ENCODE measurements at regions not wholly inside any gene's neighbourhood (a gene's known extent, or its start where the extent isn't known, plus 50 kb on each side); places are given as distances from the start of the nearest gene placed in this dataset.

- Histone ChIP-seq H3K4me1 (no peaks in the 10 kb centered on the region), H3K9me3 (no peaks in the 10 kb centered on the region)
These were observed 131.0 kb upstream of the TARS1 start for GRCh38 chr5:33309536-33310345.

GRCh38 chr5:33310451-33310850, 130.3 kb upstream of the TARS1 start:
- H3K9me3 ChIP-seq, result no peaks in the 10 kb centered on the region
- H3K4me3 ChIP-seq (ENCODE audit: low read depth, low read length), result no peak overlapping the region
- no peaks in the 10 kb centered on the region for H3K4me1 ChIP-seq
- no peaks in the 10 kb centered on the region for H3K27me3 ChIP-seq
- H3K36me3 ChIP-seq, result no peaks in the 10 kb centered on the region
- no peak for DNase-seq
- no peak for TF ChIP-seq CTCF (IDR thresholded peaks at IDR 0.05; ENCODE audit: low read depth, low read length)

More at GRCh38 chr5:33309536-33310345, 131.0 kb upstream of the TARS1 start:
- H3K27me3 ChIP-seq, result no peaks in the 10 kb centered on the region
- no peak for TF ChIP-seq CTCF (IDR thresholded peaks at IDR 0.05; ENCODE audit: low read depth, low read length)
- DNase-seq, result no peak
- no peaks in the 10 kb centered on the region for H3K36me3 ChIP-seq
- no peak overlapping the region for H3K4me3 ChIP-seq (ENCODE audit: low read depth, low read length)

- DNase-seq, result no peak
- TF ChIP-seq CTCF (IDR thresholded peaks at IDR 0.05; ENCODE audit: low read depth, low read length), result no peak
- Histone ChIP-seq H3K4me3 (ENCODE audit: low read depth, low read length) (no peak overlapping the region), H3K4me1 (no peaks in the 10 kb centered on the region), H3K9me3 (no peaks in the 10 kb centered on the region), H3K36me3 (no peaks in the 10 kb centered on the region), H3K27me3 (no peaks in the 10 kb centered on the region)
These were observed 128.9 kb upstream of the TARS1 start for GRCh38 chr5:33311893-33312292.

- Histone ChIP-seq H3K36me3 (no peaks in the 10 kb centered on the region), H3K4me1 (no peaks in the 10 kb centered on the region), H3K4me3 (ENCODE audit: low read depth, low read length) (no peak overlapping the region), H3K9me3 (no peaks in the 10 kb centered on the region), H3K27me3 (no peaks in the 10 kb centered on the region)
- TF ChIP-seq CTCF (IDR thresholded peaks at IDR 0.05; ENCODE audit: low read depth, low read length), result no peak
- no peak for DNase-seq
These were observed 127.9 kb upstream of the TARS1 start for GRCh38 chr5:33312571-33313549.

- TF ChIP-seq CTCF (IDR thresholded peaks at IDR 0.05; ENCODE audit: low read depth, low read length), result no peak
- H3K27me3 ChIP-seq, result no peaks in the 10 kb centered on the region
- no peaks in the 10 kb centered on the region for H3K4me1 ChIP-seq
- H3K9me3 ChIP-seq, result no peaks in the 10 kb centered on the region
- no peak overlapping the region for H3K4me3 ChIP-seq (ENCODE audit: low read depth, low read length)
- DNase-seq, result no peak
- H3K36me3 ChIP-seq, result no peaks in the 10 kb centered on the region
These were observed 125.6 kb upstream of the TARS1 start for GRCh38 chr5:33315189-33315588.
